H1 (cell line): ENCODE measurements at regions not wholly inside any gene's neighbourhood (a gene's known extent, or its start where the extent isn't known, plus 50 kb on each side); places are given as distances from the start of the nearest gene placed in this dataset.

Experiments
- CTCF ChIA-PET: fragments of 300-600 bp; sonication (Branson Sonifier 250); formaldehyde crosslinking; loops from one replicate; lab custom pipeline; 2021; ENCODE audit not compliant: partially characterized antibody; lab: Charles Lee
- POLR2A ChIA-PET: fragments of 300-600 bp; sonication (Branson Sonifier 250); formaldehyde crosslinking; loops from one replicate; lab custom pipeline; 2021; ENCODE audit warnings: inconsistent platforms; ENCODE audit not compliant: partially characterized antibody; lab: Charles Lee
- DNase-seq, 2 experiments: peaks; one replicate each; pipeline versions ENCODE4 v3.0.0 to v3.0.0-alpha.2; 2010 to 2022; ENCODE audit warnings: low spot score in 2 of 2, low read depth in 1 of 2, mixed read lengths in 1 of 2
- FAIRE-seq: peaks from 2 replicates; lab custom pipeline; 2011; peaks lifted over from hg19 to GRCh38; lab: Jason Lieb, UNC
- H2AFZ ChIP-seq: 2 replicates; pipeline ENCODE4 v1.8.1; 2012; ENCODE audit warnings: low read length, inconsistent platforms
- H2AK5ac ChIP-seq: 2 replicates; pipeline ENCODE4 v1.6.1; 2013; ENCODE audit warnings: low read depth, low read length
- H2BK120ac ChIP-seq: replicated peaks from 2 replicates; pipeline ENCODE3; 2013; ENCODE audit warnings: low read depth, low read length, inconsistent platforms
- H2BK12ac ChIP-seq: 2 replicates; pipeline ENCODE4 v1.6.1; 2013; ENCODE audit warnings: low read depth, low read length
- H2BK15ac ChIP-seq: 2 replicates; pipeline ENCODE4 v1.6.1; 2013; ENCODE audit warnings: low read length
- H2BK20ac ChIP-seq: 2 replicates; pipeline ENCODE4 v1.6.1; 2013; ENCODE audit warnings: low read length
- H2BK5ac ChIP-seq: 2 replicates; pipeline ENCODE4 v1.6.1; 2013; ENCODE audit warnings: low read depth, low read length
- H3K14ac ChIP-seq: 2 replicates; pipeline ENCODE4 v1.6.1; 2013; ENCODE audit warnings: inconsistent platforms; ENCODE audit not compliant: insufficient read length
- H3K18ac ChIP-seq: 2 replicates; pipeline ENCODE4 v1.6.1; 2013; ENCODE audit warnings: low read length; ENCODE audit errors: extremely low read depth
- H3K23ac ChIP-seq: 2 replicates; pipeline ENCODE4 v1.6.1; 2013; ENCODE audit warnings: inconsistent platforms; ENCODE audit not compliant: insufficient read length
- H3K23me2 ChIP-seq: 2 replicates; pipeline ENCODE4 v1.6.1; 2013; ENCODE audit warnings: low read depth, low read length
- H3K27ac ChIP-seq: 2 replicates; pipeline ENCODE4 v1.6.1; 2011; ENCODE audit warnings: low read depth, low read length, inconsistent platforms
- H3K27me3 ChIP-seq, 4 experiments: replicated peaks in 1 of 4; 1 replicate in 1 of 4; 2 replicates in 3 of 4; pipeline versions ENCODE4 v1.6.1 to v1.8.1; 2011 to 2013; ENCODE audit warnings: low read length in 3 of 4, mild to moderate bottlenecking in 3 of 4, inconsistent platforms in 2 of 4, mixed read lengths in 2 of 4, moderate library complexity in 1 of 4; ENCODE audit not compliant: control insufficient read depth in 3 of 4, insufficient read depth in 3 of 4; ENCODE audit errors: extremely low read depth in 1 of 4
- H3K36me3 ChIP-seq, 4 experiments: 2 replicates each; pipeline versions ENCODE4 v1.6.1 to v1.8.1; 2011 to 2013; ENCODE audit warnings: mild to moderate bottlenecking in 4 of 4, low read length in 3 of 4, moderate library complexity in 2 of 4, control low read depth in 1 of 4, inconsistent platforms in 1 of 4; ENCODE audit not compliant: insufficient read depth in 4 of 4, control insufficient read depth in 2 of 4
- H3K4ac ChIP-seq: replicated peaks from 2 replicates; pipeline ENCODE3; 2013; ENCODE audit warnings: low read length, low read depth, mixed read lengths, inconsistent platforms; ENCODE audit not compliant: insufficient read length
- H3K4me1 ChIP-seq, 4 experiments: replicated peaks in 1 of 4; 1 replicate in 1 of 4; 2 replicates in 3 of 4; pipeline versions ENCODE4 v1.6.1 to v1.8.1; 2011 to 2013; ENCODE audit warnings: low read length in 3 of 4, inconsistent platforms in 2 of 4, mixed read lengths in 1 of 4; ENCODE audit not compliant: insufficient read depth in 4 of 4, control insufficient read depth in 3 of 4
- H3K4me2 ChIP-seq, 2 experiments: 2 replicates each; pipeline versions ENCODE4 v1.6.1 to v1.8.1; 2011 to 2013; ENCODE audit warnings: low read depth in 2 of 2, low read length in 2 of 2, control low read depth in 1 of 2, inconsistent platforms in 1 of 2, mild to moderate bottlenecking in 1 of 2; ENCODE audit not compliant: insufficient read depth in 1 of 2
- H3K4me3 ChIP-seq, 4 experiments: fragments of 200-600, 300-600 bp in 1 of 4; sonication (generic), shearing (Covaris generic), sonication (Bioruptor Twin) in 1 of 4; 2 replicates each; pipeline versions ENCODE4 v1.5.1 to v1.8.1; 2011 to 2016; ENCODE audit warnings: low read length in 4 of 4, low read depth in 3 of 4, control low read depth in 2 of 4, inconsistent platforms in 2 of 4, mild to moderate bottlenecking in 2 of 4, mixed read lengths in 1 of 4, moderate library complexity in 1 of 4; ENCODE audit not compliant: insufficient read depth in 2 of 4; ENCODE audit errors: extremely low read depth in 1 of 4
- H3K56ac ChIP-seq: replicated peaks from 2 replicates; pipeline ENCODE3; 2013; ENCODE audit warnings: low read depth, mild to moderate bottlenecking, mixed read lengths, low read length, inconsistent platforms; ENCODE audit not compliant: insufficient read length
- H3K79me1 ChIP-seq: 2 replicates; pipeline ENCODE4 v1.6.1; 2013; ENCODE audit warnings: low read depth, low read length, control low read depth
- H3K79me2 ChIP-seq, 2 experiments: 2 replicates each; pipeline versions ENCODE4 v1.6.1 to v1.8.1; 2012 to 2013; ENCODE audit warnings: low read length in 2 of 2, mild to moderate bottlenecking in 2 of 2, inconsistent platforms in 1 of 2; ENCODE audit not compliant: insufficient read depth in 2 of 2, control insufficient read depth in 1 of 2
- H3K9ac ChIP-seq, 4 experiments: replicated peaks in 1 of 4; 1 replicate in 1 of 4; 2 replicates in 3 of 4; pipeline versions ENCODE4 v1.6.1 to v1.8.1; 2011 to 2013; ENCODE audit warnings: low read depth in 3 of 4, low read length in 3 of 4, control low read depth in 2 of 4, mild to moderate bottlenecking in 2 of 4, moderate library complexity in 2 of 4, inconsistent platforms in 1 of 4; ENCODE audit errors: extremely low read depth in 1 of 4
- H3K9me3 ChIP-seq, 2 experiments: 2 replicates each; pipeline versions ENCODE4 v1.6.1 to v1.8.1; 2012 to 2013; ENCODE audit warnings: mild to moderate bottlenecking in 2 of 2, moderate library complexity in 2 of 2, control low read depth in 1 of 2, inconsistent platforms in 1 of 2, low read depth in 1 of 2, low read length in 1 of 2, mixed read lengths in 1 of 2; ENCODE audit not compliant: insufficient read depth in 2 of 2
- H4K20me1 ChIP-seq, 2 experiments: replicated peaks in 1 of 2; 2 replicates each; pipeline versions ENCODE3 to v1.8.1; 2011 to 2013; ENCODE audit warnings: inconsistent platforms in 2 of 2, low read length in 2 of 2, mild to moderate bottlenecking in 1 of 2; ENCODE audit not compliant: insufficient read depth in 2 of 2, control insufficient read depth in 1 of 2
- H4K5ac ChIP-seq: 2 replicates; pipeline ENCODE4 v1.6.1; 2013; ENCODE audit warnings: low read length, low read depth, mixed read lengths, inconsistent platforms; ENCODE audit not compliant: insufficient read length
- H4K8ac ChIP-seq: 2 replicates; pipeline ENCODE4 v1.8.0; 2013; ENCODE audit warnings: mild to moderate bottlenecking, moderate library complexity, low read length, inconsistent platforms; ENCODE audit not compliant: insufficient read depth; ENCODE audit errors: extremely low read depth
- H4K91ac ChIP-seq: replicated peaks from 2 replicates; pipeline ENCODE3; 2013; ENCODE audit warnings: low read length, mixed read lengths, inconsistent platforms; ENCODE audit not compliant: insufficient read length
- BRCA1 ChIP-seq: IDR thresholded peaks from 2 replicates; pipeline ENCODE4 v1.6.1; 2012; ENCODE audit warnings: low read depth, low read length, improper control_type of control experiment
- CBX8 ChIP-seq: fragments of 300-800, 300-1000 bp; sonication (generic); IDR thresholded peaks from 2 replicates; pipeline ENCODE4 v1.7.1; 2016; ENCODE audit warnings: low read depth, low read length, borderline replicate concordance
- CREB1 ChIP-seq: IDR thresholded peaks from 2 replicates; pipeline ENCODE4 v1.6.1; 2012; ENCODE audit warnings: inconsistent platforms
- CTBP2 ChIP-seq: IDR thresholded peaks from 2 replicates; pipeline ENCODE4 v1.7.0; 2011; ENCODE audit warnings: borderline replicate concordance, mild to moderate bottlenecking, moderate library complexity, mixed read lengths, low read length; ENCODE audit not compliant: insufficient read depth, insufficient read length
- EP300 ChIP-seq, 2 experiments: IDR thresholded peaks; 1 replicate in 1 of 2; 2 replicates in 1 of 2; pipeline ENCODE4 v1.6.1; 2011 to 2012; ENCODE audit warnings: low read depth in 2 of 2, low read length in 2 of 2, mild to moderate bottlenecking in 2 of 2, borderline replicate concordance in 1 of 2, inconsistent platforms in 1 of 2, moderate library complexity in 1 of 2
- HDAC2 ChIP-seq, 2 experiments: fragments of 300-600 bp in 1 of 2; sonication (generic) in 1 of 2; IDR thresholded peaks; 2 replicates each; pipeline ENCODE4 v1.6.1; 2011 to 2012; ENCODE audit warnings: low read depth in 2 of 2, low read length in 2 of 2, mild to moderate bottlenecking in 2 of 2, moderate library complexity in 2 of 2, borderline replicate concordance in 1 of 2, inconsistent platforms in 1 of 2
- KDM1A ChIP-seq: fragments of 200-600, 300-600 bp; sonication (generic); IDR thresholded peaks from 2 replicates; pipeline ENCODE4 v1.7.1; 2016; ENCODE audit warnings: mild to moderate bottlenecking, low read length, borderline replicate concordance
- POLR2AphosphoS5 ChIP-seq: IDR thresholded peaks from 2 replicates; pipeline ENCODE4 v1.6.1; 2011; ENCODE audit warnings: low read depth, low read length
- RNF2 ChIP-seq: fragments of 200-900, 300-1000 bp; sonication (generic); IDR thresholded peaks from 2 replicates; pipeline ENCODE4 v1.7.1; 2016; ENCODE audit warnings: borderline replicate concordance, low read depth, mild to moderate bottlenecking, antibody characterized with exemption, low read length; ENCODE audit not compliant: poor library complexity, severe bottlenecking; ENCODE audit errors: missing control alignments
- SAP30 ChIP-seq: fragments of 300-600 bp; sonication (generic); IDR thresholded peaks from 2 replicates; pipeline ENCODE4 v1.7.1; 2012; ENCODE audit warnings: low read length, moderate library complexity, mild to moderate bottlenecking, inconsistent platforms; ENCODE audit not compliant: insufficient read depth, insufficient replicate concordance
- TBP ChIP-seq: IDR thresholded peaks from 2 replicates; pipeline ENCODE4 v1.6.1; 2011; ENCODE audit warnings: low read depth, low read length, improper control_type of control experiment
- TEAD4 ChIP-seq: IDR thresholded peaks from 2 replicates; pipeline ENCODE4 v1.6.1; 2012; ENCODE audit warnings: low read depth, low read length, inconsistent platforms, mixed read lengths
- WGBS, 2 experiments: shearing (Covaris generic) in 1 of 2; methylation state at CpG; one replicate each; pipeline versions ENCODE4 v1.1.6 to v1.1.7; 2013 to 2015; ENCODE audit warnings: low lambda C conversion rate in 2 of 2, mixed read lengths in 2 of 2, inconsistent platforms in 1 of 2, low coverage in 1 of 2, missing lambda C conversion rate in 1 of 2; ENCODE audit not compliant: insufficient replicate concordance in 2 of 2, insufficient coverage in 1 of 2, insufficient read length in 1 of 2; ENCODE audit errors: extremely low coverage in 1 of 2, missing lambda C conversion rate in 1 of 2; 5-methylcytosine and 5-hydroxymethylcytosine counted together
- TF ChIP-seq, protein P1 (sequence below): IDR thresholded peaks from 2 replicates; pipeline ENCODE4 v1.6.1; 2011; ENCODE audit warnings: low read depth, mild to moderate bottlenecking, low read length; ENCODE audit not compliant: insufficient read depth

DNA sequence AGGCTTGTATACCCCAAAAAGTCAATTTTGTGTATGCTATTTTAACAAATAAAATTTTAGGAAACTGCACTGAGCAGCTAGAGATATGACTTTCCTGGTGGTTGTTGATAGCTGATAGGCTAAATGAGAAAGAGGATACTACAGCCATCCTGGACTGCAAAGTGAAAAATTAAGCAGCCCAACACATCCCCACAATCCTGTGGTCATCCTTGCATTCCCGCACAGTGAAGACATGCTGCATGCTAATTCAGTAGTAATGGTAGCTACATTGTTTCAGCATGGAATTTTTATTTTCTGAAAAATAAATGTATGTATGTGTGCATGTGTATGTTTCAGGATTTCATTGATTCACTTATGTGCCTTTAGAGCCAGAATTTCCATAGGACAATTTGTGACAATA lies 124.2 kb upstream of the CCDC68 start:
- H4K8ac ChIP-seq: no peak overlapping the region
- no peak overlapping the region for H3K56ac ChIP-seq
- H3K23me2 ChIP-seq: no peaks in the 10 kb centered on the region
- H3K36me3 ChIP-seq: no peaks in the 10 kb centered on the region
- H2AK5ac ChIP-seq: no peak overlapping the region
- no peak overlapping the region for H3K4me3 ChIP-seq
- no peak overlapping the region for H3K23ac ChIP-seq
- no peaks in the 10 kb centered on the region for H4K20me1 ChIP-seq
- no peak overlapping the region for H3K9ac ChIP-seq
- no peak overlapping the region for H3K4me2 ChIP-seq
- no peak overlapping the region for H3K18ac ChIP-seq
- no peak overlapping the region for H3K4ac ChIP-seq
- no peaks in the 10 kb centered on the region for H3K4me1 ChIP-seq
- no peak overlapping the region for H2BK20ac ChIP-seq
- CTCF ChIA-PET: interaction anchor here (1.4 kb wide), 1 partner anchor 13 kb away, joined by 3 read pairs; no protein-coding TSS in a partner anchor
- no peak overlapping the region for H4K91ac ChIP-seq
- DNase-seq (no peak), FAIRE-seq (no peak)
- no peaks in the 10 kb centered on the region for H3K27me3 ChIP-seq
- no peak overlapping the region for H3K14ac ChIP-seq
- 82% methylated on average over 1 of the region's 1 CpG; no CpG with 5 or more reads in 1 of the 2 experiments for WGBS, 2 experiments
- H2AFZ ChIP-seq: no peak overlapping the region
- H3K79me2 ChIP-seq: no peaks in the 10 kb centered on the region
- no peaks in the 10 kb centered on the region for H3K9me3 ChIP-seq
- no peak overlapping the region for H2BK15ac ChIP-seq
- POLR2A ChIA-PET: no interaction called here
- H4K5ac ChIP-seq: no peak overlapping the region
- no peak overlapping the region for H3K27ac ChIP-seq
- H2BK120ac ChIP-seq: no peak overlapping the region
- no peak overlapping the region for H2BK12ac ChIP-seq
- no peak overlapping the region for H2BK5ac ChIP-seq
- H3K79me1 ChIP-seq: no peaks in the 10 kb centered on the region
- TF ChIP-seq SAP30 (no peak), TEAD4 (no peak), CTBP2 (no peak), RNF2 (no peak), KDM1A (no peak), POLR2AphosphoS5 (no peak), CBX8 (no peak), EP300 (IDR thresholded peaks at IDR 0.05; ENCODE audit: borderline replicate concordance in 1 of 2, low read depth in 2 of 2, low read length in 2 of 2) (no peak), CREB1 (no peak), TBP (no peak), HDAC2 (IDR thresholded peaks at IDR 0.05; ENCODE audit: borderline replicate concordance in 1 of 2, low read depth in 2 of 2, low read length in 2 of 2) (no peak), BRCA1 (no peak)
- TF ChIP-seq, protein P1, sequence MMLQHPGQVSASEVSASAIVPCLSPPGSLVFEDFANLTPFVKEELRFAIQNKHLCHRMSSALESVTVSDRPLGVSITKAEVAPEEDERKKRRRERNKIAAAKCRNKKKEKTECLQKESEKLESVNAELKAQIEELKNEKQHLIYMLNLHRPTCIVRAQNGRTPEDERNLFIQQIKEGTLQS: no peak
